Sciatic nerve (tissue), 2 donors: ENCODE measurements at regions not wholly inside any gene's neighbourhood (a gene's known extent, or its start where the extent isn't known, plus 50 kb on each side); places are given as distances from the start of the nearest gene placed in this dataset.

Source experiments
- ATAC-seq: fragments of 200-7000 bp; cut with Tn5 transposase; one replicate; pipeline ENCODE4 v1.9.1; 2020; ENCODE audit warnings: mild to moderate bottlenecking, moderate library complexity
- DNase-seq: peaks from one replicate; pipeline ENCODE4 v3.0.0-alpha.2; 2020; ENCODE audit warnings: low spot score
- intact Hi-C: fragments of 100-400 bp; cut with DNase I; formaldehyde crosslinking; loops from one replicate; pipeline ENCODE4 v1.14.2; 2022
- donor health status: DM: no; HTN: no; CAD: no.
- donor health status: DM: no; HTN: no; CAD: no.

- DNase-seq (no peak), ATAC-seq (no peak)
- intact Hi-C loops: no loop called here
Measured at GRCh38 chr4:22235698-22236097, 280.2 kb downstream of the ADGRA3 start.

DNA sequence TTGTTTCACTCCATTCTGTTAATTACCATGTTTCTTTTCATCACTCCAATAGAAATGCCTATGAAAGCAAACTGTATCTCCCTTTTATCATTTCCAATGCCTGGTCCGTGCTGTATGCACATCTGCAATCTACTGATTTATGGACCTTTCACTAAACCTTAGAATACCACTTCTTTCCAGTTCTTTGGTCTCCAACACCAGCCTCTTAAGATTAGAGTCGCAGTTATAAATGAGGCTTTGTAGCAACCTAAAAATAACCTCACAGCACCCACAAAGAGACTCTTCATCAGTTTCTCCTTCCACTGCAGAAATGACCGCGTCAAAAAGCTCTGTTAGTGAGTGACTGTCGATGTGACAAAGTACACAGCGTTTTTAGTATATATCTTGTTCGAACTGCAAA is 282.6 kb downstream of the ADGRA3 start:
- no peak for ATAC-seq
- DNase-seq: no peak
- intact Hi-C loops: no loop called here

DNA sequence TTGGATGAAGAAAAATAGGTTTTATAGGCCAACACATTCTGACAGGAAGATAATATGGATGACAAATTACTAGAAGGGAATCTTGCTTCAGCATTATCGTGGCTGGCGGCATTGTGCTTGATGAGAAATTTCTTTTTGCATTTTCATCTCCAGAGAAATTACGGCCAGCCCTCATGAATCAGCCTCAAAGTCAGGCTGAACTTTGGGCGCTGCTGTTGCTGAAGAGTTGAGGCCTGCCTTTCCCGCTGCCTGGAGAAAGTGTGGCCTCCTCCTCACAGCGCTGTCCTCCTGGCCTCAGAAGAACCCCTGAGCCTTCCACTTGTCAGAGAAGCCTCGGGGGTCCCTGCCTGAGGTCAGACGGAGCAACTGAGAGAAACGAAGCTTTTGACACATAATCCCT is 272.4 kb upstream of the KCNIP4 start:
- intact Hi-C loops: no loop called here
- DNase-seq: no peak
- no peak for ATAC-seq

DNA sequence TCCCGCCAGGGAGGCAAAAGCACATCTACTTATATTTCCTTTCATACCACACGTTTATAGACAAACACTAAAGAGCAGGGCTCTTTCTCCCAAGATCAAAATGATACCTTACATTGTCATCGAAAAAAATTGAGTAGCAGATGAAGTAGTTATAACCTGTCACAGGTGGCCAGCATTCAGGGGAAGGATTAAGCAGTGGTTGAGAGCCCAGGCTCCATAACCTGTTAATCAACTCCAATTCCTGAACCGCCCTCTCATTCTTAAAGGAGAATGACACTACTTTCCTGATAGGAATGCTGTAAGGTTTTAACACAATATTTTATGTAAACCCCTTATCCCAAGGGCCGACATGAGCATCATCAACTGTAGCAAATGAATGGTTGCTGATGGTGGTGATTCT is 268.9 kb upstream of the KCNIP4 start:
- ATAC-seq (no peak), DNase-seq (no peak)
- intact Hi-C loops: no loop called here

DNA sequence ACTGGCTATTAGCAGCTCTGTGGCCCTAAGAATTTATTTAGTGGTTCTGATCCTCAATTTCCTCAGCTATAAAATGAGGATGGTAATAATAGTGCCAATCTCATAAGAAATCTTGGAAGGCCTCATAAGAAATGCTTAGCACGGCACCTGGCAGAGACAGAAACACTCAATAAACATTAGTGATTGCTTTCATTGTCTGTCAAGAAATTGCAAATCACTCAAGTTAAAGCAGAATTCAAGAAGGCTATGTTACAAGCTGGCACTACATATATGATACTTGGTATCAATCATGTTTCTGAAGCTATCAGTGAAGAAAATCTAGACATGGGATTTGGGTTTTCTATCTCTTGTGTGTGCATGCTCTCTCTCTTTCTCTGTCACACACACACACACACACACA is 267.7 kb upstream of the KCNIP4 start:
- no peak for DNase-seq
- intact Hi-C loops: no loop called here
- no peak for ATAC-seq

DNA sequence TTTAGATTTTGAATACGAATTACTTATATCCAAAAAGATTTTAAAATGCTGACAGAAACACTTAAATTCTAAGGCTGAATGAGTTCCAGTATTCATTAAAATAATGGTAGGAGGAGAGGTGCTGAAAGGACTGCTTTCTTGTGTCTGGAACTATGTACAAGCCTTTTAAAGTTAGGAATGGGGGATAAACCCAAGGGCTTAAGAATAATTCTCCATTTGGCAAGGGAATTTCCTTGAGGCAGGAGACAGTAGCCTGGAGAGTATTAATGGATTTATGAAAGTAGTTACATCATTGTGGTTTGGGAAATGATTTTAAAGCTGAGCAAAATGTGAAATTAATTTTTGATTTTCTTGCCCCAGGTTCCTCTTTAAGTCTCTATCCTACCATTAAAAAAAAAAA is 266.5 kb upstream of the KCNIP4 start:
- intact Hi-C loops: no loop called here
- DNase-seq (no peak), ATAC-seq (no peak)

GRCh38 chr4:22203711-22204011 is 255.1 kb upstream of the KCNIP4 start:
- intact Hi-C loops: no loop called here
- ATAC-seq (no peak), DNase-seq (no peak)

DNA sequence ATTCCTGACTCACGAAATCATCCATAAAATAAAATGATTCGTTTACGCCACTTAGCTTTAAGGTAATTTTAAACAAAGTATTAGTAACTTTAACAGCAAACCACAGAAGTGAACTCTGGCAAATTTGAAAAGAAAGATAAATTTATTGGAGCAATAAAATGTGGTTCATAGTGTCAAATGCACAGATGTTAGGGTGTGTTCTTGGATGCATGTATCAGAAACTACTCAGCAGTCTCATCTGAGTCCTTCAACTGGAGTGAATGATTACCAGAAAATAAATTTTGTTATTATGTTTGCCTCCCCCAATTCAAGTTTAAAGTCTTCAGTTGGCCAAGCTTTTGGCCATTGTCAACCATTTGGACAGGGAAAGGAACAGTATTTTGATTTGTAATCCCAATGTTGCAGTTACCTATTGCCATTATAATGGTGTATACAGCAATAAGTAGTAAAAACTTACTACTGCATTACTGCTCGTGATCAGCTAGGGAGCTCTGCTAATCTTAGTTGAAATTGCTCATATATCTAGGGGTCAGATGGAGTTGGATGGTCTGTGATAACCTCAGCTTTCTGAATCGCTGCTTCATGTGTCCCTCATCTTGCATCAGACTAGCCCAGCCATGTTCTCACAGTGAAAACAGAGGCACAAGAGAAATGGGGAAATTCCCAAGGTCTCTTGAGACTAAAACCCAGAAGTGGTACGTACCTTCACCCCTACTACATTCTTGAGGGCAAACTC is 254.6 kb upstream of the KCNIP4 start:
- intact Hi-C loops: no loop called here
- no peak for DNase-seq
- ATAC-seq: no peak

DNA sequence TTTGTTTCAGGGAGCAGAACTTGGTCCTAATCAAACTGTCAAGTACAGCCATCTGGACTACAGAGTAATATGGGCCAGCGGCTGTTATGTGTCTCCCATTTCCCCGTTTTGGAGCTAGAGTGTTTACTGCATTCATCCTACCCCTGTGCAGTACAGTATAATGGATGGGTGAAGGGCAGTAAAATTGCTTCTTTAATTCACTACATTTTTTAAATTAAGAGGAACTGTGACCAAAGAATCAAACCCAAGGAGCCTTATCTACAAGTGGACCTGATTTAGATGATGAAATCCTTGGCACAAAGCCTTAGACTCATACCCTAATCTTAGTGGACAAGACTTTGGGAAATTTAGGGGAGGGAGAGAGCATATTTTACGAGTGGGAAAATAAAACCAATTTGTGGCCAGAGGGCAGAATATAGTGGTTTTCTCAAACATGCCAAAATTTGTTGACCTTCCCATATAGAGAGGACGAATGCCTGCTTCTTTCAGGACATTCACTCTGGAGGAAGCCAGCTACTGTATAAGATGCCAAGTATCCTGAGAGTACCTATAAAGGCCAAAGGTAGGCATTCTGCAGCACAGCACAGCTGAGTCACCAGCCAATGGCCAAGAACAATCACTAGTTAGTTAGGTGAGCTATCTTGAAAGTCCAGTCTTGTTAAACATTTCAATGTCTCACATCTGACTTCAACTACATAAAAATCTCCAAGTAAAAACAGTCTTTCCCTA is 253.8 kb upstream of the KCNIP4 start:
- no peak for ATAC-seq
- no peak for DNase-seq
- intact Hi-C loops: no loop called here

DNA sequence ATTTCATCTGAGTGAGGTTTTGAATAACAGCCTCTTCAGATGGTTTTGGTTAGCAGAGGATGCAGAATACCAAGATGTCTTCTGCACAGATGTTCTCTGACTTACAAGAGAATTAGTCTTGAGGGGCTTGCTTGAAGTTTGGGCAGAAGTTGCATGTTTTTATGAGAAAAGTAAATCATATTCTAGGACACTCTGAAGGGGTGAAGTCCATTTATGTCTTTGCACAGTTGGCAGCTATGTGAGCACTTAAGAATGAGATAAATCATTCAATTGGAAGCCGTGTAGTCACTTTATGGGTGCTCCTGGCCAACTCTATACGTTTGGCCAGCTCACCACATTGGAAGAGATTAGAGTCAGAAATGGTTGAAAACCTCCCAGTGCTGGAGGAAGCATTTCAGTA is 252.7 kb upstream of the KCNIP4 start:
- intact Hi-C loops: no loop called here
- ATAC-seq (no peak), DNase-seq (no peak)

GRCh38 chr4:22196551-22196950 is 248.0 kb upstream of the KCNIP4 start:
- no peak for DNase-seq
- intact Hi-C loops: no loop called here
- no peak for ATAC-seq

DNA sequence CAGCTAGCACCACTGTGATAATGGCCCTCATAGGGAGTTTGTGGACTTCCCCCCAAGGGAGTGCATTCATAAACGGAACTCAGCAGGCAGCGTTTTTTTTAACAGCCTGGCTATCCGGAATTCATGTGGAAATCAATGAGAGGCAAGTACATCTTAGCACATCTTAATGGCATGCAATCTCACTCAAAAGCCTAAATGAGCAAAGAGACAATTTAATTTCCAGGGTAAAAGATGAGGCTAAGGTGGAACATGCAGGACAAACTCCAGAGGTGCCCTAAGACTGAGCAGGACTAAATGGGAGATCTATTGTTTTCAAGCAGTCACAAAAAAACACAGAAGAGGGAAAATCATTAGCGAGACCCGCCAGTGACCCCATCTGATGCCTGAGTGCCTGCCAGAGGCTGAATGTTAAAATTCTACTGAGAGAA is 243.5 kb upstream of the KCNIP4 start:
- intact Hi-C loops: no loop called here
- no peak for ATAC-seq
- no peak for DNase-seq

DNA sequence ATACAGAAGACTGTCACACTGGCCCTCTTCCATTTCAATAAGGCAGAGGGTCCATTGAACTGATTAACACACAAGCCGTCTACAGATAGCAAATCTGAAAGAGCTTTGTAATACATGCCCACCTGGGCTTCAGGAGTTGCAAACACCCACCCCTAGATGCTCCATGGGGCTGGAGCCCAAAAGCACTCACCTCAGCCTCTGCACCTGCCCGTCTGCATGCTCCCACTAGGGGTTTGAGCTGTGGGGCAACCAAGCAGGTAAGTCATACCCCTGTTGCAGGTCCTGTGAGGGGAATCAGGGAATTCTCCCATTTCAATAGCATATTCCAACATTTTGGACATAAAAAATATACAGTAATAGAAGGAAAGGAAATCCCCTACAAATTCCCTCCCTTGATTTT is 243.0 kb upstream of the KCNIP4 start:
- peak; percentile 13 for ATAC-seq

DNA sequence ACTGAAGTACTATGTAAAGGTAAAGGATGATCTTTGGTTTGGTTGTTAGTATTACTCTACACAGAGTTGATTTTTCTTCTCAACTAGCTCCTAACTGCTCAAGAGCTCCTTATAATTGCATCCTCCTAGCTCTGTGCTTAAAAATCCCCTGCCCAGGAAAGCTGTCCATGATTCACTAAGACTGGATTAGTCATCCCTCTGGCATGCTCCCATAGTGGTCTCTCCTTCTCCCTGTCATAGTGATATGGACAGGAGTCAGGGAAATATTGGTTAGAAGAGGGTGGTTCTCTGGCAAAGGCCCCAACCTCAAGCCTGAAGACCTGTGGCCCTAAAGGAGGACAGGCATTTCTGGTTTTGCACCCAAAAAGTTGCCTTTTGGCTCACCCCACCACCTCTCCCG is 242.3 kb upstream of the KCNIP4 start:
- intact Hi-C loops: loop anchor here (1.0 kb wide), 1 partner anchor 14 kb away; no protein-coding TSS in a partner anchor
- no peak for ATAC-seq
- DNase-seq: no peak

More for the DNA sequence above, 243.0 kb upstream of the KCNIP4 start:
- DNase-seq: no peak
- intact Hi-C loops: no loop called here

- intact Hi-C loops: no loop called here
- no peak for ATAC-seq
Measured at GRCh38 chr4:22187203-22187820, 238.7 kb upstream of the KCNIP4 start.

GRCh38 chr4:22181736-22182135 is 233.2 kb upstream of the KCNIP4 start:
- no peak for ATAC-seq
- intact Hi-C loops: no loop called here
- no peak for DNase-seq

More at GRCh38 chr4:22187203-22187820, 238.7 kb upstream of the KCNIP4 start:
- DNase-seq: no peak

GRCh38 chr4:22179124-22179874 is 230.7 kb upstream of the KCNIP4 start:
- DNase-seq (no peak), ATAC-seq (no peak)
- intact Hi-C loops: no loop called here

DNA sequence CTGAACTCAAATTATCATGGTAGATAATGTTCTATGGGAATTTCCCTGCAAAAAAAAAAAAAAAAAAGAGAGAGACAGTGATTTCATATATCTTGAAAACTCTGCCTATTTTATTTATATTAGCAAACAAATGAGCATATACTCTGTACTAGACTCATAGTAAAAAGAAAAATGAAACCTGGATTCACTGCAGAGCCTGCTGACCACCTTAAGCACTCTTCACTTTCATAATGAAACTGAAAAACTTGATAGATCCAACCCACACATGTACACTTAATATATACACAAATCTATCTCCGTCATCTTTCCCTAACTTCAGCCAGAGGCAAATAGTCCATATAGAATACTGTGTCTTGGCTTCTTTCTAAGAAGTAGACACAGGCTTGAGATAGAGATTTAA is 226.1 kb upstream of the KCNIP4 start:
- intact Hi-C loops: no loop called here
- DNase-seq: no peak
- no peak for ATAC-seq

GRCh38 chr4:22170353-22170752 is 221.8 kb upstream of the KCNIP4 start:
- no peak for DNase-seq
- no peak for ATAC-seq
- intact Hi-C loops: no loop called here

- intact Hi-C loops: no loop called here
- ATAC-seq (no peak), DNase-seq (no peak)
Measured at GRCh38 chr4:22167201-22167600, 218.6 kb upstream of the KCNIP4 start.
